WI38 (cell line): ENCODE measurements at regions not wholly inside any gene's neighbourhood (a gene's known extent, or its start where the extent isn't known, plus 50 kb on each side); places are given as distances from the start of the nearest gene placed in this dataset.

Experiments used
- H3K4me3 ChIP-seq: 2 replicates; pipeline ENCODE4 v1.5.1; 2011; ENCODE audit warnings: low read depth, mild to moderate bottlenecking, control low read depth, low read length
- TF ChIP-seq, protein P1 (sequence below): IDR thresholded peaks from 2 replicates; pipeline ENCODE4 v1.5.1; 2012; ENCODE audit warnings: low read depth, mild to moderate bottlenecking, control low read depth, low read length

DNA sequence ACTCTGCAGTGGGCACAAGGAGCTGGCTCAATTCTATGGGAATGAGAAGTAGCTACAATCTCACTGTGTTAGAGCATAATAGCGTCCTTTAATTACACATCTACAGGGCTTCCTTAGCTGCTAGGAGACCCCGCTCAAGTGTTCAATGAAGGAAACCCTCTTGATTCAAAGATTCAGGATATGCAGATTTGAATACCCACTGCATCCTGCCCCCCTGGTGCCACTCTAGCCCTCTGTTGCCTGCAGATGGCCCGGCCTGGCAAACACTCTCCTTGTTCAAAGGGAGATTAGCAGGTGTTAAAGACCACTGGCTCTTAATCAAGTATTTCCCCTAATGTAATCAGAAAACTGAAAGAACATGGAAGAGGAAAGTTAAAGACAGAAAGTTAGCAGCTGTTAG is 356.6 kb downstream of the VGLL3 start:
- TF ChIP-seq, protein P1, sequence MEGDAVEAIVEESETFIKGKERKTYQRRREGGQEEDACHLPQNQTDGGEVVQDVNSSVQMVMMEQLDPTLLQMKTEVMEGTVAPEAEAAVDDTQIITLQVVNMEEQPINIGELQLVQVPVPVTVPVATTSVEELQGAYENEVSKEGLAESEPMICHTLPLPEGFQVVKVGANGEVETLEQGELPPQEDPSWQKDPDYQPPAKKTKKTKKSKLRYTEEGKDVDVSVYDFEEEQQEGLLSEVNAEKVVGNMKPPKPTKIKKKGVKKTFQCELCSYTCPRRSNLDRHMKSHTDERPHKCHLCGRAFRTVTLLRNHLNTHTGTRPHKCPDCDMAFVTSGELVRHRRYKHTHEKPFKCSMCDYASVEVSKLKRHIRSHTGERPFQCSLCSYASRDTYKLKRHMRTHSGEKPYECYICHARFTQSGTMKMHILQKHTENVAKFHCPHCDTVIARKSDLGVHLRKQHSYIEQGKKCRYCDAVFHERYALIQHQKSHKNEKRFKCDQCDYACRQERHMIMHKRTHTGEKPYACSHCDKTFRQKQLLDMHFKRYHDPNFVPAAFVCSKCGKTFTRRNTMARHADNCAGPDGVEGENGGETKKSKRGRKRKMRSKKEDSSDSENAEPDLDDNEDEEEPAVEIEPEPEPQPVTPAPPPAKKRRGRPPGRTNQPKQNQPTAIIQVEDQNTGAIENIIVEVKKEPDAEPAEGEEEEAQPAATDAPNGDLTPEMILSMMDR: no peak
- H3K4me3 ChIP-seq: no peak overlapping the region

DNA sequence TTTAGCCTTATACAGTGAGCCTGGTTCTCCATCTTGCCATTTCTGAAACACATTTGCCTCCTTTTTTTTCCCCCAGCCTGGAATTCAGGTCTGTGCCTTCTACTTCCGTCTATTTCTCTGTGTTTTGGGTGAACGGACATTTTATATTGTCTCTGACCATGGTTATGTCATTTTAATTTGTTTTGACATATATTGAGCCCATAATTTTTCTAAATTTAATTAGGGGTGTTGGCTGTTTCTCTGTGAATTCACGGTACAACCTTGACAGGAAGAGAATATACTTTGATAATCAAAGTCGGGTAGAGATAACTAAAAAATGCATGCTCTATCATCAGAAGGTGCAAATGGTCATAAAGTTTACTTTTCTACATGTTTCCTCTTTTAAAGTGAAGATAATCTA is 361.4 kb downstream of the VGLL3 start:
- TF ChIP-seq, protein P1: no peak

DNA sequence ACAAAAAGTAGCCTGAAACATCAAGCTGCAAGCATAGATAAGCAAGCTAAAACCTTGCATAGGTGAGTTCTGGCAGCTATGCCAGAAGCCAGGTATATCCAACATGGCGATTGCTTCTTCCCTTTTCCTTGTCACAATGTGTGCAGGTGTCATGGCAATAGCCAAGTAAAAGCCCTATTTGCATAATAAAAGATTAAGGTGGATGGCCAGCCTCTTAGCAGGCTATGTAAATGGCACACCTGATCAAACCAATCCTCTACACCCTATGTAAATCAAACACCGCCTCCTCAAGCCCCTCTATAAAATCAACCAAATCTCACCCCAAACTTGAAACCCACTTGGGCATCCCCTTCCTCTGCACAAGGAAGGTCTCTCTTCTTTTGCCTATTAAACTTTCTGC is 366.8 kb downstream of the VGLL3 start:
- H3K4me3 ChIP-seq: no peak overlapping the region

More for the DNA sequence above, 361.4 kb downstream of the VGLL3 start:
- no peak overlapping the region for H3K4me3 ChIP-seq

DNA sequence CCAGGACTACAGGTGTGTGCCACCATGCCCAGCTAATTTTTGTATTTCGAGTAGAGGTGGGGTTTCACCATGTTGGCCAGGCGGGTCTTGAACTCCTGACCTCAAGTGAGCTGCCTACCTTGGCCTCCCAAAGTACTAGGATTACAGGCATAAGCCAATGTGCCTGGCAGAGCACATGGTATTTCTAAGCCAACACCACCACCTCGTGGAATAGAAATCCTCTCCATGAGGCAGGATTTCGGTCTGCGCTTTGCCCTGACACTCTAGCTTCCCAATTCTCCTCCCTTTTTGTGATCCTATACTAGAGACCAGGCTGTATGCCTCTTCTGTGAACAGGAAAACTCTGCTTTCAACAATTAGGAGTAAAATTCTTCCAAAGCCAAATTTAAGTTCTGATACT is 372.2 kb downstream of the VGLL3 start:
- H3K4me3 ChIP-seq: no peak overlapping the region
- TF ChIP-seq, protein P1: no peak

More for the DNA sequence above, 366.8 kb downstream of the VGLL3 start:
- TF ChIP-seq, protein P1: no peak

DNA sequence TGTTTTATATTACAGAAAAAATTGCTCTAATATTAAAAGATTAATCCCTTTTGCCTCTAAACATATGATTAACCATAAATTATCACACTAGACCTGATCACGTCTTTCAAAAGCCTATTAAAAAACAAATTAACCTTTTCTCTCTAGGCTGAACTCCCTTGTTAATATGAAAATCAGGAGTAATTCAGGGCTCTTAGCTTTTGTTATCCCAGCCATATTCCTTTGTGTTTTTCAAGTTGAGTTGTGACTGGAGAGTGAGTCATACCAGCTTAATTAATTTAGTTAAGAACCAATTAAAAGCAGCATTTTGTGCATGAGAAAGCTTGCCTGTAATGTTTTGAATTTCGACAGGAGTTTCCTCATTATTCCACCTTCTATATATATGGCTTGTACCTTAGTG is 385.8 kb downstream of the VGLL3 start:
- H3K4me3 ChIP-seq: no peak overlapping the region
- TF ChIP-seq, protein P1: no peak

DNA sequence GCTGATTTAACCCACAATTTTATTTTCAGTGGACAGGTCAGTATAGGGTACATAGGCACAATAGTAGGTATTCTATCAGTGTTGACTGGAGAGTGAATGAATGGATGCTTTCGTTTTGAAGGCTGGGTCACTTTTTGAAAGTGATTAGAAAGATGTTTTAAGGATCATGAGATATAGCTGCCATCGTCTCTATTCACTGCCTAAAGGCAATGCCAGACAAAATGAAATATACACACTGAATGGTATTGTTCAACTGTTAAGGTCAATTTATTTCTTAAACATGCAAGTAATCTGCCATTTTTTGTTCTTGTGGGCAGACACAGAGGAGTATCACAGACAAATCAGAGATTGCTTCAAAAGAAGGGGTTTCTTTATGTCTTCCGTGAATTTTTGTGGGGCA is 395.3 kb downstream of the VGLL3 start:
- TF ChIP-seq, protein P1: no peak

DNA sequence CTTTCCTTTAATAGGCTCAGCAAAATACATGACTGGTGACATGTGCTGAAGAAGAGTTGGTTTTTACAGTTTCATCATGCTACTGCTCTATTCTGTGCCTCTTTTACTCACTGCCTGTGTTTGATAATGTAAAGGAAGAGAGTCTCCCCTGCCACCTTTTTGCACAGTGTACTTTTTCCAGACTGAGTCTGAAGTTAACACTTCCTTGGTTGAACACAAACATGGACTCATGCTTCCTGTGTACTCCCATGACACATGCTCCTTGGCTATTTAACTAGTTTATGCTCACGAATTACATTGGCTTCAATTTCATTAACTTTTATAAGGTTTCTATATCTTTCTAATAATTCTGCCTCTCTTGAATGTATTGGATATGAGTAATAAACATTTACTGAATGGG is 396.1 kb downstream of the VGLL3 start:
- H3K4me3 ChIP-seq: no peak overlapping the region
- TF ChIP-seq, protein P1: no peak

More for the DNA sequence above, 395.3 kb downstream of the VGLL3 start:
- no peak overlapping the region for H3K4me3 ChIP-seq
